CD14-positive monocyte (primary cell): ENCODE measurements at regions not wholly inside any gene's neighbourhood (a gene's known extent, or its start where the extent isn't known, plus 50 kb on each side); places are given as distances from the start of the nearest gene placed in this dataset.

ENCODE experiments used
- DNase-seq, 3 donors: peaks; one replicate each; pipeline ENCODE4 v3.0.0-alpha.2; 2011 to 2022
- H2AFZ ChIP-seq: 2 replicates; pipeline ENCODE4 v1.6.0; 2012; ENCODE audit warnings: mild to moderate bottlenecking, low read depth, low read length, inconsistent platforms; ENCODE audit not compliant: insufficient read depth, poor library complexity, severe bottlenecking
- H3K27ac ChIP-seq, 2 donors: 1 replicate in 1 of 2; 2 replicates in 1 of 2; pipeline ENCODE4 v1.5.1; 2012 to 2013; ENCODE audit warnings: low read length in 2 of 2, control low read depth in 1 of 2, inconsistent platforms in 1 of 2, low read depth in 1 of 2, mild to moderate bottlenecking in 1 of 2
- H3K27me3 ChIP-seq, 2 donors: one replicate each; pipeline versions ENCODE4 v1.6.0 to v1.6.1; 2011 to 2013; ENCODE audit warnings: low read length in 2 of 2; ENCODE audit not compliant: control insufficient read depth in 2 of 2, insufficient read depth in 2 of 2
- H3K36me3 ChIP-seq, 2 donors: replicated peaks in 1 of 2; 1 replicate in 1 of 2; 2 replicates in 1 of 2; pipeline versions ENCODE4 v1.5.1 to v1.6.1; 2012 to 2013; ENCODE audit warnings: low read length in 2 of 2, control low read depth in 1 of 2, inconsistent platforms in 1 of 2, mild to moderate bottlenecking in 1 of 2; ENCODE audit not compliant: insufficient read depth in 2 of 2, control insufficient read depth in 1 of 2
- H3K4me1 ChIP-seq, 2 donors: 1 replicate in 1 of 2; 2 replicates in 1 of 2; pipeline versions ENCODE4 v1.5.1 to v1.6.1; 2012 to 2013; ENCODE audit warnings: low read length in 2 of 2, control low read depth in 1 of 2, inconsistent platforms in 1 of 2, mild to moderate bottlenecking in 1 of 2, moderate library complexity in 1 of 2; ENCODE audit not compliant: insufficient read depth in 2 of 2, control insufficient read depth in 1 of 2
- H3K4me2 ChIP-seq: replicated peaks from 2 replicates; pipeline ENCODE3; 2012; ENCODE audit warnings: low read length, moderate library complexity, mild to moderate bottlenecking; ENCODE audit not compliant: poor library complexity, severe bottlenecking; ENCODE audit errors: extremely low read depth
- H3K4me3 ChIP-seq, 3 experiments: fragments of 200-600 bp in 1 of 3; sonication (generic) in 1 of 3; replicated peaks in 1 of 3; 1 replicate in 2 of 3; 2 replicates in 1 of 3; pipeline ENCODE4 v1.5.1; 2011 to 2013; ENCODE audit warnings: low read length in 3 of 3, mild to moderate bottlenecking in 3 of 3, control low read depth in 2 of 3, low read depth in 2 of 3, inconsistent platforms in 1 of 3, moderate library complexity in 1 of 3
- H3K79me2 ChIP-seq: 2 replicates; pipeline ENCODE4 v1.6.0; 2012; ENCODE audit warnings: mild to moderate bottlenecking, control low read depth, inconsistent platforms, low read length, moderate library complexity; ENCODE audit not compliant: insufficient read depth
- H3K9ac ChIP-seq: 2 replicates; pipeline ENCODE4 v1.6.0; 2017; ENCODE audit warnings: low read length, mild to moderate bottlenecking; ENCODE audit not compliant: insufficient read depth, poor library complexity, severe bottlenecking
- H3K9me3 ChIP-seq, 2 donors: replicated peaks in 1 of 2; 1 replicate in 1 of 2; 2 replicates in 1 of 2; pipeline versions ENCODE4 v1.5.1 to v1.6.1; 2012 to 2013; ENCODE audit warnings: low read length in 2 of 2, control low read depth in 1 of 2; ENCODE audit not compliant: control insufficient read depth in 1 of 2, insufficient read depth in 1 of 2
- H4K20me1 ChIP-seq: 2 replicates; pipeline ENCODE4 v1.6.0; 2012; ENCODE audit warnings: mild to moderate bottlenecking, low read length, control low read depth, moderate library complexity; ENCODE audit not compliant: insufficient read depth
- H3K27ac Mint-ChIP-seq, 7 donors: one replicate each; pipeline ENCODE4 v1.8.0; 2020; ENCODE audit warnings: mild to moderate bottlenecking in 7 of 7, mixed read lengths in 7 of 7, moderate library complexity in 6 of 7, inconsistent platforms in 2 of 7
- H3K27me3 Mint-ChIP-seq, 3 donors: one replicate each; pipeline ENCODE4 v1.8.0; 2021 to 2022; ENCODE audit warnings: low read depth in 3 of 3, mild to moderate bottlenecking in 3 of 3, mixed read lengths in 3 of 3, moderate library complexity in 3 of 3, inconsistent platforms in 1 of 3
- H3K36me3 Mint-ChIP-seq, 2 donors: one replicate each; pipeline ENCODE4 v1.8.0; 2020; ENCODE audit warnings: mixed read lengths in 2 of 2, inconsistent platforms in 1 of 2, mild to moderate bottlenecking in 1 of 2
- H3K4me1 Mint-ChIP-seq: one replicate; pipeline ENCODE4 v1.8.0; 2020; ENCODE audit warnings: mild to moderate bottlenecking, mixed read lengths
- H3K4me3 Mint-ChIP-seq, 2 donors: one replicate each; pipeline ENCODE4 v1.8.0; 2020; ENCODE audit warnings: mild to moderate bottlenecking in 2 of 2, mixed read lengths in 2 of 2, moderate library complexity in 1 of 2
- H3K9me3 Mint-ChIP-seq, 7 donors: one replicate each; pipeline ENCODE4 v1.8.0; 2020 to 2022; ENCODE audit warnings: mixed read lengths in 7 of 7, mild to moderate bottlenecking in 6 of 7, moderate library complexity in 6 of 7, inconsistent platforms in 2 of 7
- WGBS: methylation state at CpG from one replicate; pipeline ENCODE4 v1.1.5; 2013; ENCODE audit warnings: missing lambda C conversion rate; ENCODE audit not compliant: insufficient coverage; 5-methylcytosine and 5-hydroxymethylcytosine counted together
- intact Hi-C, 2 donors: fragments of 100-400 bp; cut with micrococcal nuclease; formaldehyde crosslinking; loops; one replicate each; pipeline versions ENCODE4 v1.15.0 to v1.15.1; 2023
- TF ChIP-seq, protein P1 (sequence below): fragments of 200-600 bp; IDR thresholded peaks from one replicate; pipeline ENCODE4 v1.8.0; 2022; ENCODE audit warnings: antibody characterized with exemption, mild to moderate bottlenecking

DNA sequence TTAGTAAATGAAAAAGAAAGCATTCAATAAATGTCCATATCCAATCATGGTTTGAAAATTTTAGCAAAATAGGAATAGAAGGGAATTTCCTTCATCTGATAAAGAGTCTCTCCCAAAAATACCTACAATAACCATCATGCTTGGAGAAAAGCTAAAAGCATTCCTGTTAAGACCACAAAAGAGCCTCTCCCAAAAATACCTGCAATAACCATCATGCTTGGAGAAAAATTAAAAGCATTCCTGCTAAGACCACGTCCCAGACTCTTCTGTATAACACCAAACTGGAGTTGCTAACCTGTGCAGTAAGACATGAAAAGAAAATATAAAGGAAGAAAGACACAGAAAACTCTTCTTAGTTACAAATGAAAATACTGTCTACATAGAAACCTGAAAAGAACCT lies 69.4 kb downstream of the LINC01488 start:
- no peak overlapping the region for H3K4me3 ChIP-seq
- no peaks in the 10 kb centered on the region for H3K36me3 Mint-ChIP-seq
- H3K4me3 Mint-ChIP-seq = no peak overlapping the region
- H3K9me3 Mint-ChIP-seq = peaks cover 14 to 38% (median 28%) of the 10 kb centered on the region in 7 donors
- H3K9me3 ChIP-seq = peaks cover 14 to 21% of the 10 kb centered on the region in 2 donors
- TF ChIP-seq, protein P1, sequence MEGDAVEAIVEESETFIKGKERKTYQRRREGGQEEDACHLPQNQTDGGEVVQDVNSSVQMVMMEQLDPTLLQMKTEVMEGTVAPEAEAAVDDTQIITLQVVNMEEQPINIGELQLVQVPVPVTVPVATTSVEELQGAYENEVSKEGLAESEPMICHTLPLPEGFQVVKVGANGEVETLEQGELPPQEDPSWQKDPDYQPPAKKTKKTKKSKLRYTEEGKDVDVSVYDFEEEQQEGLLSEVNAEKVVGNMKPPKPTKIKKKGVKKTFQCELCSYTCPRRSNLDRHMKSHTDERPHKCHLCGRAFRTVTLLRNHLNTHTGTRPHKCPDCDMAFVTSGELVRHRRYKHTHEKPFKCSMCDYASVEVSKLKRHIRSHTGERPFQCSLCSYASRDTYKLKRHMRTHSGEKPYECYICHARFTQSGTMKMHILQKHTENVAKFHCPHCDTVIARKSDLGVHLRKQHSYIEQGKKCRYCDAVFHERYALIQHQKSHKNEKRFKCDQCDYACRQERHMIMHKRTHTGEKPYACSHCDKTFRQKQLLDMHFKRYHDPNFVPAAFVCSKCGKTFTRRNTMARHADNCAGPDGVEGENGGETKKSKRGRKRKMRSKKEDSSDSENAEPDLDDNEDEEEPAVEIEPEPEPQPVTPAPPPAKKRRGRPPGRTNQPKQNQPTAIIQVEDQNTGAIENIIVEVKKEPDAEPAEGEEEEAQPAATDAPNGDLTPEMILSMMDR = no peak
- WGBS = no CpG with 5 or more reads among the region's 1 CpG
- no peaks in the 10 kb centered on the region for H3K4me1 ChIP-seq
- intact Hi-C loops = no loop called here
- peaks cover 5 to 10% (median 9%) of the 10 kb centered on the region in 3 donors for H3K27me3 Mint-ChIP-seq
- no peak overlapping the region for H3K9ac ChIP-seq
- H3K27ac Mint-ChIP-seq = no peak overlapping the region
- H3K4me1 Mint-ChIP-seq = no peaks in the 10 kb centered on the region
- H3K36me3 ChIP-seq = no peaks in the 10 kb centered on the region
- H3K4me2 ChIP-seq = no peak overlapping the region
- DNase-seq = no peak
- no peaks in the 10 kb centered on the region for H4K20me1 ChIP-seq
- no peak overlapping the region for H2AFZ ChIP-seq
- H3K79me2 ChIP-seq = no peaks in the 10 kb centered on the region
- H3K27me3 ChIP-seq = no peaks in the 10 kb centered on the region
- H3K27ac ChIP-seq = no peak overlapping the region

DNA sequence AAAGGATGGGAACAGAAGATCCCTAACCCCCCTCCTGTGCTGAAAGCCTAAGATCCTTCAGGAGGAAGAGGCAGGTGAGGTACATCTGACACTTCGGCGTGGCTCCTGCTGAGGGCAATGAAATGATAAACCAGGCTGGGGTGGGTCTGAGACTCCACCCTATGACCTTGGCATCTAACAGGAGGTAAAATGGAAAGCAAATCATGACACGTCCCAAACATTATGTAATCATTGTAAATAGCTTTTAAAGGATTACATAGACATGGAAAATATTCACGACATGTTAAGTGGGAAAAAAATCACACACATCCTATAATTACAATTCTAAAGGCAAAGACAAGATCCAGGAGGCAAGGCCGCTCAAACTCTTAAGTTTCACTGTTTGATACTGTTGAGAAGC lies 70.5 kb downstream of the LINC01488 start:
- 100% methylated on average over 1 of the region's 5 CpGs for WGBS

More for the DNA sequence above, 70.5 kb downstream of the LINC01488 start:
- Histone ChIP-seq H3K27ac (no peak overlapping the region), H4K20me1 (no peaks in the 10 kb centered on the region), H3K79me2 (no peaks in the 10 kb centered on the region), H3K4me1 (no peaks in the 10 kb centered on the region), H3K9ac (no peak overlapping the region), H3K9me3 (peaks cover 14 to 21% of the 10 kb centered on the region in 2 donors), H3K4me2 (no peak overlapping the region), H3K36me3 (no peaks in the 10 kb centered on the region), H3K4me3 (no peak overlapping the region), H2AFZ (no peak overlapping the region), H3K27me3 (no peaks in the 10 kb centered on the region)
- Mint-ChIP-seq H3K27ac (no peak overlapping the region), H3K4me3 (no peak overlapping the region), H3K4me1 (no peaks in the 10 kb centered on the region), H3K27me3 (peaks cover 5 to 8% (median 8%) of the 10 kb centered on the region in 3 donors), H3K36me3 (no peaks in the 10 kb centered on the region), H3K9me3 (peaks cover 14 to 38% (median 28%) of the 10 kb centered on the region in 7 donors)
- TF ChIP-seq, protein P1 = no peak
- no peak for DNase-seq
- intact Hi-C loops = no loop called here
